IMR-90 (cell line): ENCODE measurements at regions not wholly inside any gene's neighbourhood (a gene's known extent, or its start where the extent isn't known, plus 50 kb on each side); places are given as distances from the start of the nearest gene placed in this dataset.
"Not testable (repeated sequence)": the region's sequence is repeated elsewhere in the genome, so short reads cannot be mapped to it uniquely, and the experiment has no call there.

Source experiments
- ATAC-seq: fragments of 200-7000 bp; cut with Tn5 transposase; 2 replicates; pipeline ENCODE4 v1.9.1; 2020; ENCODE audit warnings: low read depth, mild to moderate bottlenecking, moderate library complexity
- BruUV-seq: library from RNA; stranded (reverse); fragments of 400-500 nt; replicated peaks from 2 replicates; lab custom pipeline; 2021; lab: Mats Ljungman, UMichigan
- CTCF ChIA-PET: fragments of 300-600 bp; formaldehyde crosslinking; extraction: SDS; loops from one replicate; lab custom pipeline; 2021; ENCODE audit warnings: antibody characterized with exemption; lab: Yijun Ruan, JAX
- POLR2A ChIA-PET: fragments of 300-600 bp; sonication (Branson Sonifier 250); formaldehyde crosslinking; loops from one replicate; lab custom pipeline; 2022; ENCODE audit warnings: antibody characterized with exemption; ENCODE audit not compliant: unreplicated experiment; lab: Charles Lee
- DNase-seq: peaks from one replicate; pipeline ENCODE4 v3.0.0; 2013
- H2AFZ ChIP-seq: replicated peaks from 2 replicates; pipeline ENCODE3; 2013; ENCODE audit warnings: low read length, mild to moderate bottlenecking; ENCODE audit not compliant: poor library complexity
- H2AK5ac ChIP-seq: 2 replicates; pipeline ENCODE4 v1.6.1; 2013; ENCODE audit warnings: low read depth, low read length, inconsistent platforms
- H2AK9ac ChIP-seq: replicated peaks from 2 replicates; pipeline ENCODE3; 2013; ENCODE audit warnings: mild to moderate bottlenecking, low read depth, low read length, moderate library complexity; ENCODE audit not compliant: poor library complexity
- H2BK120ac ChIP-seq: 2 replicates; pipeline ENCODE4 v1.6.1; 2013; ENCODE audit warnings: low read depth, low read length, inconsistent platforms
- H2BK15ac ChIP-seq: 3 replicates; pipeline ENCODE4 v1.6.1; 2013; ENCODE audit warnings: low read depth, low read length, inconsistent platforms
- H2BK20ac ChIP-seq: 2 replicates; pipeline ENCODE4 v1.6.1; 2013; ENCODE audit warnings: low read depth, mild to moderate bottlenecking, inconsistent platforms, low read length, moderate library complexity
- H2BK5ac ChIP-seq: 2 replicates; pipeline ENCODE4 v1.6.1; 2013; ENCODE audit warnings: mild to moderate bottlenecking, low read depth, low read length, inconsistent platforms; ENCODE audit not compliant: poor library complexity, severe bottlenecking
- H3K14ac ChIP-seq: replicated peaks from 2 replicates; pipeline ENCODE4 v1.6.1; 2013; ENCODE audit warnings: low read depth, low read length, inconsistent platforms
- H3K18ac ChIP-seq: 2 replicates; pipeline ENCODE4 v1.6.1; 2013; ENCODE audit warnings: low read depth, low read length, control low read depth
- H3K23ac ChIP-seq: 2 replicates; pipeline ENCODE4 v1.6.1; 2013; ENCODE audit warnings: low read depth, low read length, inconsistent platforms
- H3K27ac ChIP-seq: 2 replicates; pipeline ENCODE4 v1.5.1; 2013; ENCODE audit warnings: mild to moderate bottlenecking, control low read depth, low read length; ENCODE audit not compliant: insufficient read depth
- H3K27me3 ChIP-seq: 2 replicates; pipeline ENCODE4 v1.6.1; 2013; ENCODE audit warnings: low read length; ENCODE audit not compliant: control insufficient read depth, insufficient read depth
- H3K36me3 ChIP-seq: 2 replicates; pipeline ENCODE4 v1.6.1; 2013; ENCODE audit warnings: low read length, mixed read lengths; ENCODE audit not compliant: control insufficient read depth, insufficient read depth
- H3K4ac ChIP-seq: 2 replicates; pipeline ENCODE4 v1.6.1; 2013; ENCODE audit warnings: low read depth, low read length, inconsistent platforms
- H3K4me1 ChIP-seq: 2 replicates; pipeline ENCODE4 v1.6.1; 2013; ENCODE audit warnings: low read length, mixed read lengths; ENCODE audit not compliant: control insufficient read depth, insufficient read depth
- H3K4me2 ChIP-seq: 2 replicates; pipeline ENCODE4 v1.6.1; 2013; ENCODE audit warnings: low read depth, mild to moderate bottlenecking, control low read depth, low read length, moderate library complexity
- H3K4me3 ChIP-seq: 2 replicates; pipeline ENCODE4 v1.5.1; 2013; ENCODE audit warnings: low read depth, mild to moderate bottlenecking, control low read depth, low read length, moderate library complexity; ENCODE audit not compliant: insufficient read depth
- H3K56ac ChIP-seq: 2 replicates; pipeline ENCODE4 v1.6.1; 2013; ENCODE audit warnings: low read length, inconsistent platforms; ENCODE audit not compliant: insufficient read depth; ENCODE audit errors: extremely low read depth
- H3K79me1 ChIP-seq, 2 experiments: 2 replicates each; pipeline ENCODE4 v1.6.1; 2013; ENCODE audit warnings: low read length in 2 of 2, inconsistent platforms in 1 of 2, low read depth in 1 of 2
- H3K9ac ChIP-seq: 2 replicates; pipeline ENCODE4 v1.6.1; 2013; ENCODE audit warnings: low read depth, low read length, control low read depth
- H3K9me1 ChIP-seq: 2 replicates; pipeline ENCODE4 v1.6.1; 2013; ENCODE audit warnings: low read length, inconsistent platforms; ENCODE audit not compliant: insufficient read depth
- H3K9me3 ChIP-seq: 2 replicates; pipeline ENCODE4 v1.6.1; 2013; ENCODE audit warnings: low read length; ENCODE audit not compliant: control insufficient read depth, insufficient read depth
- H4K20me1 ChIP-seq: 2 replicates; pipeline ENCODE4 v1.6.1; 2013; ENCODE audit warnings: low read length, inconsistent platforms; ENCODE audit not compliant: insufficient read depth
- H4K5ac ChIP-seq: 2 replicates; pipeline ENCODE4 v1.6.1; 2013; ENCODE audit warnings: mild to moderate bottlenecking, low read depth, low read length, control low read depth
- H4K8ac ChIP-seq, 2 experiments: 2 replicates each; pipeline ENCODE4 v1.6.1; 2013; ENCODE audit warnings: low read depth in 2 of 2, low read length in 2 of 2, control low read depth in 1 of 2, inconsistent platforms in 1 of 2
- H4K91ac ChIP-seq: 2 replicates; pipeline ENCODE4 v1.6.1; 2013; ENCODE audit warnings: low read depth, low read length, inconsistent platforms; ENCODE audit not compliant: insufficient read depth
- WGBS, 2 experiments: methylation state at CpG; one replicate each; pipeline versions ENCODE4 v1.1.5 to v1.1.7; 2013; ENCODE audit warnings: missing lambda C conversion rate in 2 of 2; ENCODE audit not compliant: insufficient read length in 1 of 2; ENCODE audit errors: extremely low coverage in 2 of 2; 5-methylcytosine and 5-hydroxymethylcytosine counted together
- dilution Hi-C: fragments of 300-500 bp; cut with HindIII; formaldehyde crosslinking; loops from one replicate; pipeline ENCODE4 v1.14.3; 2018; ENCODE audit warnings: low sequenced_read_pairs; ENCODE audit not compliant: unreplicated experiment
- in situ Hi-C: fragments of 300-500 bp; cut with MboI; formaldehyde crosslinking; loops from 3 replicates; pipeline ENCODE4 v1.14.3; 2019; ENCODE audit warnings: low sequenced_read_pairs, inconsistent platforms, mixed read lengths
- intact Hi-C: fragments of 100-400 bp; cut with micrococcal nuclease; formaldehyde crosslinking; loops from 2 replicates; pipeline ENCODE4 v1.10.0; 2022
- TF ChIP-seq, protein P1 (sequence below): fragments of 150-350 bp; IDR thresholded peaks from 2 replicates; pipeline ENCODE4 v1.6.1; 2017; ENCODE audit warnings: mild to moderate bottlenecking, antibody characterized with exemption, low read length, low read depth

DNA sequence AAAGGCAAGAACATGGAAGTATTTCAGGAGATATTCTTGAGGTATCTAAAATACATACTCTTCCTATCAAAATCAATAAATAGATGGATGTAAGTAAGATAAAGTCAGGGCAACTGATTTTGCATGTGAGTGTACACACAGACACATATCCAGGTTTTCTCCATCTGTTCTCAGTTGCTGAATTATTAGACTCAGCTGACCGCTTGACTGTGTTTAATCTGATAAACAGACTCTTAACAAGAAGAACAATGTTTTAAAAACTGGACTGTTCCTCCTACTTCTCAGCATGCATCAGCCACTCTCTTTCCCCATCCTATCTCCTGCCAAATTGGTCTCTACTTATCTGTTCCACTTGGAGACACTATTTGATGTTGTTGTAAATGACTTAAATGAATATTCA is 73.5 kb downstream of the GOLGA8G start:
- intact Hi-C loops = no loop called here
- no peaks in the 10 kb centered on the region for H3K9me1 ChIP-seq
- H3K9me3 ChIP-seq = no peaks in the 10 kb centered on the region
- TF ChIP-seq, protein P1, sequence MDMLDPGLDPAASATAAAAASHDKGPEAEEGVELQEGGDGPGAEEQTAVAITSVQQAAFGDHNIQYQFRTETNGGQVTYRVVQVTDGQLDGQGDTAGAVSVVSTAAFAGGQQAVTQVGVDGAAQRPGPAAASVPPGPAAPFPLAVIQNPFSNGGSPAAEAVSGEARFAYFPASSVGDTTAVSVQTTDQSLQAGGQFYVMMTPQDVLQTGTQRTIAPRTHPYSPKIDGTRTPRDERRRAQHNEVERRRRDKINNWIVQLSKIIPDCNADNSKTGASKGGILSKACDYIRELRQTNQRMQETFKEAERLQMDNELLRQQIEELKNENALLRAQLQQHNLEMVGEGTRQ = no peak
- no peak overlapping the region for H2BK5ac ChIP-seq
- no peaks in the 10 kb centered on the region for H4K20me1 ChIP-seq
- no peak overlapping the region for H3K14ac ChIP-seq
- dilution Hi-C loops = no loop called here
- BruUV-seq = no TSS peak
- in situ Hi-C loops = no loop called here
- H3K36me3 ChIP-seq = no peaks in the 10 kb centered on the region
- no peaks in the 10 kb centered on the region; the same call in 1 of the 2 replicates for H3K27me3 ChIP-seq
- no peak overlapping the region for H4K91ac ChIP-seq
- ChIA-PET CTCF (no interaction called here), POLR2A (no interaction called here)
- H3K9ac ChIP-seq = no peak overlapping the region
- no peak overlapping the region for H2BK15ac ChIP-seq
- no peaks in the 10 kb centered on the region for H3K79me1 ChIP-seq
- H3K4ac ChIP-seq = no peak overlapping the region
- no peak overlapping the region for H2AFZ ChIP-seq
- no peak overlapping the region for H3K27ac ChIP-seq
- no peak overlapping the region for H3K4me2 ChIP-seq
- WGBS, 2 experiments = 29% methylated on average over 1 of the region's 1 CpG; no CpG with 5 or more reads in 1 of the 2 experiments
- H2AK9ac ChIP-seq = no peak overlapping the region
- H2BK20ac ChIP-seq = no peak overlapping the region
- H2BK120ac ChIP-seq = no peak overlapping the region
- H3K23ac ChIP-seq = no peak overlapping the region
- no peak overlapping the region for H4K5ac ChIP-seq
- no peak overlapping the region for H3K56ac ChIP-seq
- ATAC-seq = no peak
- peak; percentile 0 for DNase-seq
- no peaks in the 10 kb centered on the region for H3K4me1 ChIP-seq
- no peak overlapping the region for H4K8ac ChIP-seq
- H3K4me3 ChIP-seq = no peak overlapping the region
- no peak overlapping the region for H2AK5ac ChIP-seq
- no peak overlapping the region for H3K18ac ChIP-seq

GRCh38 chr15:28457396-28457932 is 75.3 kb downstream of the GOLGA8G start:
- CTCF ChIA-PET = not testable (repeated sequence)
- 83% methylated on average over 30 of the region's 32 CpGs; no CpG with 5 or more reads in 1 of the 2 experiments for WGBS, 2 experiments

More at GRCh38 chr15:28457396-28457932, 75.3 kb downstream of the GOLGA8G start:
- H3K56ac ChIP-seq, POLR2A ChIA-PET, H3K36me3 ChIP-seq, H3K27ac ChIP-seq, H3K4ac ChIP-seq, H3K9ac ChIP-seq, H4K91ac ChIP-seq, H4K20me1 ChIP-seq, H2AFZ ChIP-seq, H3K79me1 ChIP-seq, H2AK5ac ChIP-seq, H3K23ac ChIP-seq, H2BK5ac ChIP-seq, in situ Hi-C loops, H3K4me3 ChIP-seq, H2AK9ac ChIP-seq, H2BK15ac ChIP-seq, H3K18ac ChIP-seq, H3K27me3 ChIP-seq, H4K5ac ChIP-seq, H4K8ac ChIP-seq, H3K9me1 ChIP-seq, H3K4me1 ChIP-seq, H3K4me2 ChIP-seq, H2BK120ac ChIP-seq, ATAC-seq, H3K9me3 ChIP-seq, dilution Hi-C loops, BruUV-seq, H2BK20ac ChIP-seq, intact Hi-C loops, H3K14ac ChIP-seq: not testable (repeated sequence)
- DNase-seq = peak; percentile 1
